GM18907 (cell line): ENCODE measurements at regions not wholly inside any gene's neighbourhood (a gene's known extent, or its start where the extent isn't known, plus 50 kb on each side); places are given as distances from the start of the nearest gene placed in this dataset.

Source experiments
- ATAC-seq: cut with Tn5 transposase; IDR thresholded peaks from one replicate; pipeline ENCODE4 v1.9.1; 2021; ENCODE audit warnings: mild to moderate bottlenecking, moderate library complexity; ENCODE audit not compliant: unreplicated experiment

DNA sequence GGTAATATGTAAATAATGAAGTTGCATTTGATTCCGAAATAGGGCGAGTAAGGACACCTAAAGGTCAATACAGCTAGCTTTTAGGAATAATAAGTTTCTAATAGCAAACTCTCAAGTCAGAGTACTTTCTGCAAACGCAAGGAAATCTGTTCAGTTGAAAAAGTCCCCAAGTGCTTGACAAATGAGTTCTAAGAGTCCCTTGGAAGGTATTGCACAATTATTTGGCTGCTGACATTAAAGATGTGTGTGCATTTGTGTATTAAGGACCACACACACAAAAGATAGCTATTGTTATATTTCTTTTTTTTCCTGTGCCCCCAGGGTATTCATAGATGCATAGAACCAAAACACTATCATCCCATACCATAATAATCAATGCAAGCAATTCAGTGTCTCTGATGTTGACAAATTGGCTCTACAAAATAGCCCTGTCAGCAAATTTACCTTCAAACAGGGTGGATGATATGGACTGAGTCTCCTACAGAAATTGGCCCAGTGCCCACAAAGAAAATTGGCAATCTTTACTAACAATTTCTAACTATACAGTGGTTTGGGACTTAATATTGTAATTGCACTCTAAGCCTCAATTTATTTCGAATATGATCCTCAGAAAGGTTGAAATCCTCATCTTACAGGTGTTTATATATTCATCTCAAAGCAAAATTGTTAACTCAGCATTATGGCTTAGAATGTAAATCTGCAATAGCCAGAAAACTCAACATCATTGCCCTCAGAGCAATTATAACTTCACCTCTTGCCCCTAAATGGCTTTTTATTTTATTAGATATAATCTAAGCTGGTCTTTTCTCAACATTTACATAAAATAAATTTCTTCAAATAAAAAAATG, 827.2 kb downstream of the MAT2B start:
- ATAC-seq: no peak

DNA sequence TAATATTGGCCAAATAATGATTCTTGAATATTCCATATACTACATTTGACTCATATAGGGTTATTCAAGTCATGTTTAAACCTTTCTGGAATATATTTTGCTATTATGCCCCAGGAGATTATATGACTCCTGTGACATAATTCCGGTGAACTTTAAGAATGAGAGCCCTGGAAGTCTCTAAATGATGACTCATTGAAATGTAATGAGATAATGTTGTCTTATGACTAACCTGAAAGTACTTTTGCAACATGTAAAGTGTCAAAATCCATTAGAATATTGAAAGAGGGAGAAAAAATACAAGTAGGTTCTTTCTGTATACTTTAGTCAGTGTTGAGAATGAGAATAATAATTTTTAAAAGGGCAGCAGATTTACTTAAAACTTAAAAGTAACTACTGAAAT, 830.4 kb downstream of the MAT2B start:
- no peak for ATAC-seq

DNA sequence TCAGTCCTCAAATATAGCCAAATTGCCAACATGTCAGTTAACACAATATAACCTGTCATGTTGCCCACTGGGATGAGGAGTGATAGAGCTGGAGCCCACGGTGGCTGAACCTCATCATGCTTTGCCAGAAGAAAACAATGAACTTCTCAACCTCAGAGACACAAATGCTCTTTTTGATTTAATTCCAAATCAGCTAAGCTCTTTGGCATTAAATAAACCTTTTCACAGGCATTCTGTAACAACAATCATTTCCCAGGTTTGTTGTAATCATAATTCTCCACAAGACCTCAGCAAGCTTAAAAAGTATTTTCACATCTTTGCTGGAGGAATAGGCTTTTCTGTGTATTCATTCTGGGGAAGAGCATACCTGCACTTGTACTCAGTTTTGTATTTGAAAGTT, 830.9 kb downstream of the MAT2B start:
- ATAC-seq: no peak

DNA sequence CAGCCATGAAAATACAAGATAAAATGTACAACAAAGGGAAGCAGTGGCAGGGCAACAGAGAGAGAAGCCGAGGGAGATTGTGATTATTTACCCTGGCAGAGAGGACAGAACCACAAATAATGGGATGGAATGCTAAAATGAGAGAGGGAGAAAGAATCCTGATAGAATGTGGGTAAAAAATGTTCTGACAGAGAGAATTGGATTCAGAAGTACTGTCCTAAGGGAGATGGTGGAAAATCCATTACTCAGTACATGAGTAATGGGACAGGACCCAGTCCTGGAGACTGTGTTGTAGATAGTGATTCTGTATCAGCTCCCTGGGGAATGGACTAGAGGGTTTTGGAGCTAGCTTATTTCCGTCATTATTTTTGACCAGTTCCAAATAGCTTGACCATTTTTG, 831.5 kb downstream of the MAT2B start:
- no peak for ATAC-seq

DNA sequence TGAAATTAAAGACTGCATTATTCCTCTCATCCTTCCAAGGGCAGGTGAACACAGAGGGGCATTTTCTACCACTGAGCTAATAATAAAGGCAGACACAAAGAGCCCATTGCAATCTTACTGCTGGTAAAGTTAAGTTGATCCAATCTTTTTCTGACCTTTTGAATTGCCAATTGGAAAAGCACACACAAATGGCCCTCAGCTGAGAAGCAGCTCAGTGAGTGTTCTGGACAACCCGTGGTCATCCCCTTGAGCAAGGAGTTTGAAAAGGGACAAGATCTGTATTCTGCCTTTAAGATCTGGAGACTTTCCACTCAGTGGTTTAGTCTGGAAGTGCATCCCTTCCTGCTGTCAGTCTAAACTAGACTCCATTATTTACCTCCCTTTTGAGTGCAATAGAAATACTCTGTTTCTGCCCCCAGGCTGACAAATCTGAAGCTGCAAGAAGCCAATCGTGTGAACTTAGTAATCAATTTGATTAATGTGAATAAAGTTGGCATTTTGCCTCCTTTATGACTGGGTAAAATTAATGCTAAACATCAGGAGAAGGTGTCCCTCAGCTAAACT, 835.7 kb downstream of the MAT2B start:
- ATAC-seq: no peak

DNA sequence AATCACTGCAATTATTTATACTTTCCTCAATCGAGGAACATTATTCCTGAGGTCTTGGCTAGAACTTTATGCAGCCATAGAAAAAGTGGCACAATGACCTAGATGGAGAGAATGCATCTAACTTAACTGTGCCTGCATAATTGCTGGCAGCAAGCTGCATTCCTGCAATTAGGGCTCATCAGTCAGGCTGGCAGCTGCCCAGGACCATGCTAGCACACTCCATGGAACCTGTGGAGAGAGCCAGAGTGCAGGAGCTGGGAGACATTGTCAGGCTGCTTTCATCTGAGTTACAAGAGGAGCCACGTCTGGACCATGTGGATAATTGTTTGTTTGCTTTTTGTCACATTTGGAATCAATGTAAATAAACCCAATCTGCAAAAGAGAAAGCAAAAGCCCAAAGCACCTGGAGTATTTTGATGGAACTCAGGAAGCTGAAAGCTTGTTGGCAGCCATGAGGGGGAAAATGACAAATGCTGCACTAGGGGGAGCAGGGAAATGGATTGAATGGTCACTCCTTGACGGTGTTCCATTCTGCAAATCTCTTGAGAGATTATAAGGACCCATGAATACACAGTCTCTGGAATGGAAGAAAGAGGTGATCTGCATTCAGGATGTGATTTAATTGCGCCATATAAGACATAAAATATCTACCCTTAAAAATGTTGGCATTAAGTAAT, 839.9 kb downstream of the MAT2B start:
- no peak for ATAC-seq

DNA sequence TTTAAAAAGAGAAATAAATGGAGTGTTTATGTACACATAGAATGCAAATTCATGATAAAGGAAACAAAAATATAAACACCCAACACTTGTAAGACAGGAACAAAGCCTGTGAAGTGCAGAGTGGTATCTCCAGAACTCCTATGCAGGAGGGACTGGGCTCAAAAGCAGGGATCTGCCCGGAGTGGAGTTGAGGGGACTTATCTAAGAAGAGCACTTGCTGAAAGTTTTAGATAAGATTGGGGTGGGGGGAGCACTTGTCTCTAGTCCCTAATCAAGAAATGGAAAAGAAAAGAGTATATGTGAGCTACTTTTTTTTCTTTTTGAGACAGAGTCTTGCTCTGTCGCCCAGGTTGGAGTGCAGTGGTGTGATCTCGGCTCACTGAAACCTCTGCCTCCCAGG, 840.4 kb downstream of the MAT2B start:
- no peak for ATAC-seq

DNA sequence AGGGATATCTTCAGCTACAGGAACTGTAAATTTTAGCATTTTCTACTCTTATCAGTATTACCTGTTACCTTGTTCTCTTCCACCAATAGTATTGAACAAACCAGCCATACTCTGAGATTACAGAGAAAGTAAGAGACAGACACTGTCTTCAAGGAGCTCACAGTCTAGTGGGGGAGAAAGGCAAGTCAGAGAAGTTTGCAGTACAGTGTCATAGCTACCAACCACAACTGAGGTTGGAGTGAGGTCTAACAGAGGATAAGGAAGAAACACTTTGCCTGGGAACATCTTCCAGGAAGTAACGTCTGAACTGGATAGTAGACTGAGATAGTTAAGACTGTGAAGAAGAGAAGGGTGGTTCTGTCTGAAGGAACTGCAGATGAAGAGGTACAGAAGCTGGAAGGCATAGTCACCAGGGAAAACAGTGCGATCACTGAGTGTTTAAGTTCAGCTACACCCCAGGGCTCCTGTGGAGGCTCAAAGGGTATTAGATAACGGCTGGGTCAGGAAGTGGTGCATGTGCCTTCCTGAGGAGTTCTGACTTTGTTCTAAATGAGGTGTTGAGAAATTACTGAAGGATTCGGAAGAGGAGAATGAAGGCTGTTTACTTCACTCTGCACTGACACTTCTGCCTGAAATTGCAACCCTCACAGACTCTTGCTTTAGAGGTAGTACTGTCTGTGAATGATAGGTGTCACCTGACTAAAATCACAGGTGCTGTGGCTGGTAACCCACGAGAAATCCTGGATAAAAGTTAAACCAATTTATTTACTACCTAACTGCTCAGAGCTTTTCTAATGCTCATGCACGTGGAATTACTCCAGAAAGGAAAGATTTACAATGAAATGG, 841.6 kb downstream of the MAT2B start:
- no peak for ATAC-seq

DNA sequence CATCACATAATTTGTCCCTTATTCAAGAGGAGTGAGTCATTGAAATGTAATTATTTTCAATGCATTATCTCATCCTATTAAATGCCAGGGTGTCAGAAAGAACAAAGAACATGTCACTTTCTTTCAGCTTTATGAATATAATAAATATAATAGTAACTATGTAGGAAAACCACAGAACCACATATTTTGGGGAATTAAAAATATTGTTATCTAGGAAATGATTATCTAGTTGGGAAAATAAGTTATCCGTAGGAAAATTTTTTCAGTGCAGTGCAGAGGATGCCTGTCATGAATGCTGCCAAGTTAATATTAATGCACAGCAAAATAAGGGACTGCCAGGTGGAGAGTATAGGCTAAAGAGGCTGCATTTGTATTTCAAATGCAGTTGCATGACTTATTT, 844.8 kb downstream of the MAT2B start:
- no peak for ATAC-seq

DNA sequence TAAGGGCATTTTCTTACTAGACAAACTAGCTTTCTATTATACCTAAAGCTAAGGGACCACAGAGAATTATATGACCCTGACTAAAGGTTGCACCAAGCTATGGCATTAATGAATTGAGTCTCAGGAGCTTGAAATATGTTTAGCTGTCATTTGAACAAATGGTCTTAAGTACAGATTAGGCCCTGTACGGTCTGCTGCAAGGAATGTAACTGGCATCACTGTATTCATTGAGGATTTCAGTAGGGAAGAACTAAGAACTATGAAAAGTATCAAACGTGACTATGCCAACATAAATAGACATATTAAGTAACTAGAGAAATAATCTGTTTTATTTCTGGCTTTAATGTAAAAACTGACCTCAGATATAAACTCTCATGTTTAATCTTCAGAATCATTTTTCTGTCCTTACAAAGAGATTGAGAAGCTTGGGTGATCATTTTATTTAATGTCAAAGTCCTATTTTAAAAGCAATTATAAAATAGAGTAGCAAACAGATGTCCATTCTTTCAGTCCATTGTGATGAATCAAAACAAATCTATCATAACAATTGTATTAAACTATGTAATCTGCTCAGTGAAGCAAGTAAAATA, 845.9 kb downstream of the MAT2B start:
- no peak for ATAC-seq

DNA sequence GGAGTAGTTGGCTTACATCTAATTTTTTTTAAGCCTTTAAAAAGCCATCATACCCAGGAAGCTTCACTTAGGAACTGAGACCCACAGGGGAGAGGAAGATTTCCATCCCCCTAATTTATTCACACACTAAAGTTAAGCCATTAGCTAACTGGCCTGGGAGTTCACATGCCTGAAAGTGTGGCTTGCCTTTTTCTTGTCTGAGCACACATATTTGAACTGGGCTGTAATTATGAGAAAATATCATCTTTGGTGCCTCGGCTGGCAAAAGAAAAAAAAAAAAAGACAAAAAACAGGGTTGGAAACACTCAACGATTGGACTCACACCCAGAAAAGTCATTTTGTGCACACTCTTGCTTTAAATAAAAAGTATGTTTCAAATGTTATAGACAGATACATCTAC, 847.3 kb downstream of the MAT2B start:
- no peak for ATAC-seq

DNA sequence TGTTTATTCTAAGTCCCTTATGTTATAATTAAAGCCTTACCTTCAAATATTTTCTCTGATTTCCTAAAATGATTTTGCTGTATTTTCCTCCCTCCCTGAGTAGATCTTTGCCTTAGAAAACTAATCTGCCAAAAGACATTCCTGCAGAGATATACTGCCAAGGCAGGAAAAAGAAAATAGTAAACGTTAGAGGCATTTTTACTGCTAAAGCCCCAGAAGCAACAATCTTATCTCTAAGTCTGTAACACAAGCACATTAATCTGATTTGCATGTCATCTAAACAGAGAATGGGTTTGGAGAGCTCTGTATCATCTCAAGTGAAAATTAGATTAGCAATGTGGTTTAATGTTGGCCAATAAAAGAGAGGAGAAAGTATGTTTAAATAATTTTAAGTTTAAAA, 847.7 kb downstream of the MAT2B start:
- ATAC-seq: no peak

DNA sequence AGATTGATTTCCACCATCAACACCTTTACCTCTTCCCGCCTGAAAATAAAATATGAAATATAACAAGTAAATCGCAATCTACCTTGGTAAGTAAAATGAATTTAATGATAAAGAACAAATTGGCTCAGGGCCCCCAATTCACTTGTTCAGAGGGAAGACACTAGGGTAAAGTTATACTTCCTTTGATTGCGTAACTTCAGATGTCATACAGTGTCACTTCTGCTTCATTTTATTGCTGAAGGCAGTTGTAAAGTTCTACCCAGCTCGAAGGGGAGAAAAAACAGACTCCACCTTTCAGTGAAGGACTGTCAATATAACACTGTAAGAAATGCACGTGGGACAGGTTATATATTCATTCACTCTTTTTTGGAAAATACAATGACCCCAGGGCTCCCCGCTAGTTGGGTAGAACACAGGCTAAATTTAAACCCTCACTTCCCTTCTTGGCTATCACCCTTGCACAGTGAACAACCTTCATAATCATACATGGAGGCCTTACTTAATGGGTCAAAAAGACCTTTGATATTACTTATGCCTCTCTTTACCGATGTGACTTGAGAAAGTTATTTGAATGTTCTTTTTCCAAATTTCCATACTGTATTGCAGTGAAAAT, 848.8 kb downstream of the MAT2B start:
- ATAC-seq: no peak

DNA sequence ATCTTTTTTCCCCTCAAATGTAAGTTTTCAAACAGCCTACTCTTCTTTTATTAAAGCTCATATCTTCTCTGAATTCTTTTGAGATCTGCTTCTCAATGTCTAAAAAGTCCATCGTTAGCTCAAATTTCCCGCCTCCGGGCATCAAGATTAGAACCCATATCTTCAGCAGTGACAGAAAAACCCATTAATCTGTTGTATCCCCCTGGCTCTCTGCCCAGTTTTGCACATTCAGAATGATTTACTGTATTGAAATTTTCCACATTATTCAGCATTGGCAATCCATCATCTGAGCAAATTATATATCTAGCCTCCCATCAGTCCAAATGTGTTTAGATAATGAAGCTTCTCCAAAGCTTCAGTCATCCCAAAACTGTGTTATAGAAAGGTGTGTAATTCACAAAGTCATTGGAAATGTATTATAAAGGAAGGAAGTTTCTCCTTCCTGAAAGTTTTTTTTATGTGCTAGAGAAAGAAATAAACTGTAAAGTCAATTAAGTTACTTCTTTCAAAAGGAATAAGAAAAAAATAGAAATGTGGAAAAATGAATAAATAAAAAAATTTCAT, 849.9 kb downstream of the MAT2B start:
- no peak for ATAC-seq

DNA sequence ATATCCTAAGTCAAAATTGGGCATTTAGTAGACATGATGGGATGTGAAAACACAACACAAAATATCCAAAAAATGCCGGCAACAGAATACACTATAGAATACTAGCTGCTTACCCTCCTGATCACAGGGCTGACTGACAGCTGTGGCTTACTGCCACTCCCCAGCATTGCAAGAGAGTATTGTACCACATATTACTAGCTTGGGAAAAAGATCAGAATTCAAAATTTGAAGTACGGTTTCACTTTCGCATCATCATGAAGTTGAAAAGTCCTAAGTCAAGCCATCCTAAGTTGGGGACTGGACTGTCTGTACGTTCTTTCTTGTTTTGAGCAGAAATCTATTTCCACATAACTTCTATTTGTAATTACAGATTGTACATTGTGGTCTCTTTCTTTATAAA, 851.4 kb downstream of the MAT2B start:
- no peak for ATAC-seq

DNA sequence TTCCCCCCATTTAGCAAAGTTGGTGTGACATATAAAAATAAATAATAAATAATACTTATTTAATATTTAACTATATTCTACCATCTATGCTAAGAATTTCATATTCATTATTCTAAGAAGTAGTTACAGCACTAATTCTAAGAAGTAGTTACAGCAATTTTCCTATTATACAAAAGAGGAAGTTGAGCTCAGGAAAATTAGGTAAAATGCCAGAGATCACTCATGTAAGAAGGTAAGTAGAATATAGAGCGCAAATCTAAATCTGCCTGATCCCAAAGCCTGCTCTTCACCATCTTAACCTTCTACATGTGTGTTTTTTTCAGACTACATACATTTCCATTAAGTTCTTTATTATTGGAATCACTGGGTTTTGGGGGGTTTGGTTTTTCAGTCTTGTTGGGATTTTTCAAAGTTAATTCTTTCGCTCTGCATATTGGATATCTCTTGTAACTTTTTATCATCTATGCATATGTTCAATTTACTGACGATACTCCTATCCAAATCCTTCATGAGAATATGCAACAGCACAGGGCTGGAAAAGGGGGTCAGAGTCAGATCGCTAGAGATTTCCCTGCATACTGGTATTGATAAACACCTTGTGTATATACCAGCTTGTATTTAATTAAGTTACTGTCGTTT, 852.1 kb downstream of the MAT2B start:
- no peak for ATAC-seq

DNA sequence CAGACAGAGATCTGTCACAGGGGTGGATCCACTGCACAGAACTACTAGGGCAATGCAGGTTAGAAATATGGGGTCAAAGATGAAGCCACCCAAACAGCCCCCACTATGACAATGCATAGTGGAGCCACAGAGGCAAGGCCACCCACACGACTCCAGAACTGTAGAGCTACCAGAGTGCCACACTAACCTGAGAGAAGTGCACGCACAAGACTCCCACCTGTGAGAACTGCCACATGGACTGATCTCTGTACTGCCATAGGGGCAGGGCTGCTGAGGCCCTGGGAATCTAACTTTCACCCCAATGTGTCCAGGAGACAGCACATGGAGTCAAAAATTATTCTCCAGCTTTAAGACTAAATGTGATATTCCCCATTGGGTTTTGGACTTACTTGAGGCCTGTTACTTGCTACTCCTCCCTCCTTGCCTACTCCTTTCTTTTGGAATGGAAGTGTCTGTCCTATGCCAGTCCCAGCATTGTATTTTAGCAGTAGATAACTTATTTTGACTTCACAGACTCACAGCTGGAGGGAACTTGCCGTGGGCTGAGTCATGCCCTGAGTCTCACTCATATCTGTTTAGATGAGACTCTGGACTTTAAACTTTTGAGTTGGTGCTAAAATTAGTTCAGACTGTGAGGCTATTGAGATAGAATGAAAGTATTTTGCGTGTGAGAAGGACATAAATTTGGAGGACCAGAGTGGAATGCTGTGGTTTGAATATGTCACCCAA, 853.3 kb downstream of the MAT2B start:
- no peak for ATAC-seq

DNA sequence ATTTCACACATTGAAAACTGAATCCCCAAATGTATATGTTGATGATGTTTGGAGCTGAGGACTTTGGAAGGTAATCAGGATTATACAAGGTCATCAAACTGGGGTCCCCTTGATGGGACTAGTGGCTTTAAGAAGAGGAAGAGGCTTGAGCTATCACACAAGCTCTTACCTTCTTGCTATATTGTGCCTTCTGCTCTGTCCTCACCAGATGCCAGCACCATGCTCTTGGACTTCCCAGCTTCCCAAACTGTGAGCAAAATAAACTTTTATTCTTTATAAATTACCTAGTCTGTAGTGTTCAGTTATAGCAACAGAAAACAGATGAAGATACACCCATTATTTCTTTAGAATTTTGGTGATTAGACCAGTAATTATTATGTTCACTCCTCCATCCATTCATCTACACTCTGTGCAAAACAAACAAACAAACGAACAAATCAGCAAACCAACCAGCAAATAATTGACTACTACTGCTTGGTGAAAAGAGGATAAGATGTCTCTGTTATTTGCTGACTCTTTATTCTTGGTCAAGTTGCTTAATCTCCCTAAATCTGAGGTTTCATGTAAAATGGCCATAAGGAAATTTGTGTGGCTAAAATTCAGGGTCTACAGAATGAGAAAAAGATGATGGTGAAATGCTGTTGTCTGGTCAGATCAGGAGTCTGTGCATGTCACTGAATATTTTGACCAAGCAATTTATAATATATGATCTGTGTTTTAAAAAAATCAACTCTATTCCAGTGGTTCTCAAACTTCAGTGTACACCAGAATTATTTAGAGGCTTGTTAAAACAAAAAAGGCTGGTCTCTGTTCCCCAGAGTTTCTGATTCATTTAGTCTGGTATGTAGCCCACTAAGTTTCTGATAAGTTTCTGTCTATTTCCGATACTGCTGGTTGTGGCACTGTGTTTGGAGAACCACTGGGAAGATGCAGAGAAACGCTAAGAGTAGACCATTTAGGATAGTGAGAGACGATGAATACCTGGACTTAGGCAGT, 854.1 kb downstream of the MAT2B start:
- ATAC-seq: no peak
